GM21786 (cell line): ENCODE measurements at regions not wholly inside any gene's neighbourhood (a gene's known extent, or its start where the extent isn't known, plus 50 kb on each side); places are given as distances from the start of the nearest gene placed in this dataset.

Experiments
- ATAC-seq: cut with Tn5 transposase; IDR thresholded peaks from one replicate; pipeline ENCODE4 v1.9.1; 2021; ENCODE audit not compliant: unreplicated experiment

DNA sequence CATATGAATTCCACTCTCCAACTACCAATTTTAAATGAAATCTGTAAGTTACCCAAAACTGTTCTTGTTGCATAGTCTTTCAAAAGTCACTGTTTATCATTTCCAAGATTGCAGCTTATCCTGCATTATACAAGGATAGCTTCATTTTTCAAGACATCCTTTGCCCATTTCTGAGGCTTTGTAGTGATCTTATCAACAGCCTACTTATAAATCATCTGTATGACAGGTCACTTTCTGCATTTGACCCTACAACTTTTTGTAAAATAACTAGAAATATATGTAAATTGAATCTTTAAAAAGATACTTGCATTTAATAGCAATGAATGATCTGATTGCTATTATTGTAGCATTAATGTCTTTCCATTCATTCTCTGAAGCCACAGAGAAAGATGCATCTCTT is 521.1 kb downstream of the UTRN start:
- ATAC-seq: no peak

DNA sequence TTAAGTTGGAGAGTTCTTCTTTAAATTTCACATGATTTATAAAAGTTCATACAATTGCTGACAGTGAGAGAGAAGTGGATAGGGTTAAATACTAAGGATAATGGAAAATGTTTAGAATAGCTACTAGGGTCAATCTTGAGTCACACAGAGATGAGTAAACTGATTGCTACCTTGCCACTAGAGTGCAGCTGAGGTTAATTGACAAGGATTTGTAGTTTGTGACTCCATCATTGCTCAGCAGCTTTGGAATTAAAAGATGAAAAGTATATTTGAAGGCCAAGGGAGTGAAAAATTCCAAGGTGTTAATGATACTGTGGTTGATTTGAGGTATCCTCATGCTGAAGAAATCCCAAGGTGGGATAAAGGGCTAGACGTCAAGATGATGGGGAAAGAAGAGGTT is 524.0 kb downstream of the UTRN start:
- ATAC-seq: no peak

DNA sequence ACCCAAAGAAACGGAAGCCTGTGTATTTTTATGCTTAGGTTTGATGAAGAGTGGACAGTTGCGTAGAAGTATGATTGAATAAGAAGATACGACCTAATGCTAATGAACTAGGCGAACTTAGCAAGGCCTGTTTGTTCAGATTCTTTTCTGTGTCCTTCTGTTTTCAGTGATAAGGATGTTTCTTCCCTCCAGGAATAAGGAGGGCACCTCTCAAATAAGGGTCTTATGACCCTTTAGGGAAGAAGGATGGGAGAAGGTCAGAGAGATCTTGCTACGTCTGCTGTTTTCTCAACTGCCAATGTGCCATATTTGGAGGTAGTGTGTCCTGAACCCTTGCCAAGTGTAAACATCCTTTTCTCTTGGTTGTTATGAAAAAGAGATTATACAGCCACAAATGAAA is 524.8 kb downstream of the UTRN start:
- no peak for ATAC-seq

- ATAC-seq: no peak
Measured at GRCh38 chr6:144811140-144811539, 526.0 kb downstream of the UTRN start.

GRCh38 chr6:144816936-144817335 is 531.8 kb downstream of the UTRN start:
- no peak for ATAC-seq

DNA sequence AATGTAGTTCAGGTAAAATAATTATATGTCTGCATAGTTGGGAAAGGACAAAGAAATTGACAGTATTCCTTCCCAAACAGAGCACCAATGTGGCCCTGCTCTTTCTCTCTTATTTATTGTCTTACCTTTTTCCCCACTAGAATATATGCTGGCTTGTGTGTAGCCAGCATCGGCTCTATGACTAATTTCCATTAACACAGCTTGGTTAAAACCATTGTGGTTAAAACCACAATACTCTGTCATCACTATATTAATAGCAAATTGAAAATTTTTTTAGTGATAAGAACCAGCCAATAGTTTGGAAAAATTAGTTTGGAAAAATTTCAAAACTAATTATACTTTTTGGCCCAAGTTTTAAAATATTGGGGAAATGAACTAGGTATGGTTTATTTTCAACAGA is 535.1 kb downstream of the UTRN start:
- no peak for ATAC-seq

GRCh38 chr6:144823131-144823530 is 538.0 kb downstream of the UTRN start:
- no peak for ATAC-seq

GRCh38 chr6:144824018-144824417 is 538.9 kb downstream of the UTRN start:
- no peak for ATAC-seq

DNA sequence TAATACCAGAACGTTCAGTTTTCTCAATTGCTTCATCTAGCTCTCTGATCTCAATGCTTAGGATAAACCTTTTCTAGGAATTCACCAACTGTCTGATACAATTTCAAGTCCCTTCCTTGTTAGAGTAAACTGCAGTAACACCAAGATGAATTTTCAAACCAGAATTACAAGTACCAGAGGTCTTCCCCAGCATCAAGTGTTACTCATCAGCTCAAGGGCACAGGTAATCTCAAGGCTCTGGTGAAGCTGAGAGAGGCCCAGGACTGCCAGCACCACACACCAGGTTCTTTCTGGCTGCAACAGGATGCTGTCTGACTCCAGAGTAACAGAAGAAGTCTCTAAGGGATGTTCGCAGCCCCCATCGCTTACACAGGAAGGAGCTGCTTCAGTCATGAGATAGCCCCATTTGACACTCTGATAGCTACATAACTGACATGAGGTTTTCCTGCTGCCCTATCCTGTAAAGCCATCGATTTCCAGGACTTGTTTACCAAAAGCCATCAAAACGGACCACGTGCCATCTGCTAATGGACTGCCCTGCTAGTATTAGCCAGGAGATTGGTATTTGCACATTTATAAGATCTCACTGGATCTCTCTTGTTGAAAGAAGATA is 549.4 kb downstream of the UTRN start:
- no peak for ATAC-seq

DNA sequence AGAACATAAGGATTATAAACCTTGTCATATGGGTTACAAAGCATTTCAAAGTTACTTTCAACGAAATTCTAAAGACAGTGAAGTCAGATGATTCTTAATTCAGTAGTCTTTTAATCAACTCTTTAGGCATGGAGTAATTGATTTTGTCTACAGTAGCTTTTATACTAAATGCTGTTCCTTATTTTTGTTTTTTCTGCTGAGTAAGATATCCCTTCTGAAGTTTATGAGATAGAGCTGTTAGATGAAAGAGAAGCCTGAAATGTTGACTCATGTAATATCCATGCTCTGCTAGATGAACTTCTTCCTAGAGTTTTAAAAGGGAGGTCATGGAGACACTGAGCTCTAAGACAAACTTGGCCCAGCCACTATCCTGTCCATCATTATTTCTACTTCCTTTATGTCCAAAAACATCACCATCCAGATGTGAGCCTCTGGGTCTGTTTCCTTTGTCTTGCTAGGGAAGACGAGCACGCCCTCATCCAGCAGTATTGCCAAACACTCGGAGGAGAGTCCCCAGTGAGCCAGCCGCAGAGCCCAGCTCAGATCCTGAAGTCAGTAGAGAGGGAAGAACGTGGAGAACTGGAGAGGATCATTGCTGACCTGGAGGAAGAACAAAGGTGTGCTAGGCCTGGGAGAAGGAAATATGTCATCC is 550.3 kb downstream of the UTRN start:
- no peak for ATAC-seq

GRCh38 chr6:144840619-144841018 is 555.5 kb downstream of the UTRN start:
- no peak for ATAC-seq

- no peak for ATAC-seq
Measured at GRCh38 chr6:144843701-144844100, 558.6 kb downstream of the UTRN start.

GRCh38 chr6:144844596-144844995 is 559.5 kb downstream of the UTRN start:
- no peak for ATAC-seq

DNA sequence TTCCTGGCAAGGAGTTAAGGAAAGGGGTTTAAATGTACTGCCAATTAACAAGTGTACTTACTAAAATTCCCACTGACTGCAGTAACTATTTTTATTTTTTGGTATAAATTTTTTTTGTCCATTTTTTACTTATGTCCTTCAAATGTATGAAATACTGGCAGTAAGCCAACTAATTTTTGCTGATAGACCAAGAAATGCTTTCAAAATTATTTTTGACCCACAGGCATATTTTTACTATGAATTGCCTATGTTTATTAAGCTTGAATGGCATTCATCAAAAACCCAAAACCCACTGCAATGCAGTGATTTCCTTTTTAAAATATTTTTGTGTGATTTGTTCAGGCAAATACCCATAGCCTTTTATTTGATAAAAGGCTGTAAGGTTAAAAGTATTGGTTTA is 560.1 kb downstream of the UTRN start:
- no peak for ATAC-seq

GRCh38 chr6:144847916-144848315 is 562.8 kb downstream of the UTRN start:
- ATAC-seq: no peak

DNA sequence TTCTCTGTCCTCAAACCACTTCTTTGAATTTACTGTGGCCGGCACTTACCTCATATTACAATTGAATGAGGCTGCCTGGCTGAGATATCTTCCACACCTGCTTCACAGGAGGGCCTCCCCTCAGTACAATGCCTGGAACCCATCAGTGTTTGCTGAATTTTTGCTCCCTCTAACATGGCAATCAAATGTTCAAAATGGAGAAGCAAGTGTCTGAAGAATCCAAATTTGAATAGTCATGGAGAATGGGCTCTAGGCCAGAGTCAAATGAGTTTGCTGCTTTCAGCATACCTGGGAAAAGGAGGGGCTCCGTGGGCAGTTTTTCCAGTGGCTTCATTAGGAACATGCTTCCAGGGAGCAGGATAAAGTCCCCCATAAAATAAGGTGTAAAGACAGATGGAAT is 564.8 kb downstream of the UTRN start:
- no peak for ATAC-seq

DNA sequence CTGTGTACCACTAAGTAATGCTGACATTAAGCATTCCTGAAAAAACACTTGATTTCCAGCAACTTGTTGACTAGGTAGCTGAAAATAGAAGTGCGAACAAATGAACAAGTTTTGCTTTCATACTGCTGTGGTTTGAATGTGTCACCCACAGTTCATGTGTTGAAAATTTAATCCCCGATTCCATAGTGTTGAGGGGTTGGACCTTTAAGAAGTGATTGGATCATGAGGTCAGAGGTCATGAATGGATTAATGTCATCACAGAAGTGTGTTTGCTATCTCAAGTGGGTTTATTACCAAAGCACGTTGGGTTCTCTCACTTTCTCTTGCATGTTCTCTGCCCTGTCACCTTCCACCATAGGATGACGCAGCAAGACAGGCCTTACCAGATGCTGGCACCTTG is 568.5 kb downstream of the UTRN start:
- no peak for ATAC-seq

GRCh38 chr6:144854654-144855053 is 569.5 kb downstream of the UTRN start:
- ATAC-seq: no peak

DNA sequence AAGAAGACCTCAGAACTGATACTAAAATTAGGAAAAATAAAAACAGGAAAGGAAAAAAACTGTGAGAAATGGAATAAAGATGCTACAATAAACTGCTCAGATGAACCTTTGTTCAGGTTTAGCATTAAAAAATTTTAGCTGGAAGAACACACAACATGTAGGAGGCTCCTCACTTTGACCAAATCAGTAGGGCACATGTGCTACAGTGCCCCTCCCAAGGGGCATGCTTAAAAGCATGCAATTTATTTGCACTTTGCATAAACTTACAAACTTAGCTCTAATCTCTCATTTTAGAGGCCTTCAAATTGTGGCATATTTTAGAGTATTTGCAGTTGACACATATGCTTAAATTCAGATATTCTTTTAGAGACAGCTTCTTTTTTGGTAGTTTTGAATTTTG is 570.2 kb downstream of the UTRN start:
- no peak for ATAC-seq

DNA sequence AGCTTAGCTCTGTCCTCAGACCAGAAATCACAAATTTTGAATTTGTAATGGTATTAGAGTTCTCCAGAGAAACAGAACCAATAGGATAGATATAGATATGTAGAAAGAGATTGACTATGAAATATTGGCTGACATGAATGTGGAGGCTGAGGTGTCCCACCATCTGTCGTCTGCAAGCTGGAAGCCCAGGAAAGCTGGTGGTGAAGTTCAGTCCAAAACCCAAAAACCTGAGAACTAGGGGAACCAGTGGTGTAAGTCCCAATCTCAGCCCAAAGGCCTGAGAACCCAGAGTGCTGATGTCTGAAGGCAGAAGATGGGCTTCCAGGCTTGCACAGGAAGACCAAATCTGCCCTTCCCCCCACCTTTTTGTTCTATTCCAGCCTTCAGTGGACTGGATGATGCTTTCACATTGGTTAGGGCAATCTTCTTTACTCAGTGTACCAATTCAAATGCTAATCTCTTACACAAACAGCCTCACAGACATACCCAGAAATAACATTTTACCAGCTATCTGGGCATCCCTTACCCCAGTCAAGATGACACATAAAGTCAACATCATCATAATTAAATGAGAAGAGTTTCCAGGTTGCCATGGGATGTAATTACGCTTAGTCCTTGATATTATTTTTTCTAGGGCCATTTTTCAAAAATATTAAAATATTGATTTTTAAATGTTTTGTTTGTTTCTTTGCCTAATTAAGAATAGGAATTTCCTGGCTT is 570.8 kb downstream of the UTRN start:
- no peak for ATAC-seq

DNA sequence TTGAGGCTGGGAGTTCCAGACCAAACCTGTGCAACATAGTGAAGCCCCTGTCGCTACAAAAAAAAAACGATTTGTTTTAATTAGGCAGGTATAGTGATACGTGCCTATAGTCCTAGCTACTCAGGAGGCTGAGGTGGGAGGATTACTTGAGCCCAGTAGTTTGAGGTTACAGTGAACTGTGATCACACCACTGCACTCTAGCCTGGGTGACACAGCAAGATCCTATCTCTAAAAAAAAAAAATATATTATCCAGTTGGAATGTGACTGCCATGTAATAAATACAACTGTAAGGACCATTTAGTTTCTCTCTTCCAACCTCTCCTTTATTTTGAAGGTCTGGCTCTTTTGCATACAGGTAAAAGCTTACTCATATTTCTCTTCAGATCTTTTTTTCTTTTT is 571.5 kb downstream of the UTRN start:
- no peak for ATAC-seq

DNA sequence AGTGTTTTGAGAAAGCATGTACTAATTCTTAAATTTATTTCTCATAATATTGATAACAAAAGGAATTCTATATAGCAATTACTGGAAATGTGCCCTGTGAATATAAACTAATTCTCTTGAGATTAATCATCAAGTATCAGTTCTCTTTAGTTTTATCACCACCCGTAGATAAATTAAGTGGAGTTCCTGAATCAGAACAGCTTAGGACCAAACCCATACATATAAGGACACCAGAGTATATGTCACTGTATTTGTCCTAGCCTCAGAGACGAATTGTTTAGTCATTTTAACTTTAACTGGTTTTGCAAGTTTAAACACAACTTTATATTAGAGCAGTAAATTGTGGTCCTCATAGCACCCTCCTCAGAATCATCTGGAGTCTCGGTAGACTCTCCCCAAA is 572.0 kb downstream of the UTRN start:
- ATAC-seq: no peak

DNA sequence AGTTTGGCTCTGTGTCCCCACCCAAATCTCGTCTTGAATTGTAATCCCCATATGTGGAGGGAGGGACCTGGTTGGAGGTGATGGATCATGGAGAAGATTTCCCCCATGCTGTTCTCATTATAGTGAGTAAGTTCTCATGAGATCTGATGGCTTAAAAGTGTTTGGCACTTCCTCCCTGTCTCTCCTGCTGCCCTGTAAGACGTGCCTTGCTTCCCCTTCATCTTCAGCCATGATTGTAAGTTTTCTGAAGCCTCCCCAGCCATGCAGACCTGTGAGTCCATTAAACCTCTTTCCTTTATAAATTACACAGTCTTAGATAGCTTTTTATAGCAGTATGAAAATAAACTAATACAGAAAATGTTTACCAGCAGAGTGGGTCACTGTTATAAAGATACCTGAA is 577.6 kb downstream of the UTRN start:
- ATAC-seq: no peak
